Liver (tissue), 7 donors: ENCODE measurements at regions not wholly inside any gene's neighbourhood (a gene's known extent, or its start where the extent isn't known, plus 50 kb on each side); places are given as distances from the start of the nearest gene placed in this dataset.

Source experiments
- DNase-seq: peaks from one replicate; pipeline ENCODE4 v3.0.0-alpha.2; 2017; ENCODE audit warnings: low spot score
- H3K27ac ChIP-seq, 2 donors: one replicate each; pipeline ENCODE4 v1.7.0; 2013; ENCODE audit warnings: inconsistent platforms in 2 of 2, low read length in 2 of 2, control low read depth in 1 of 2, low read depth in 1 of 2, mild to moderate bottlenecking in 1 of 2
- H3K27me3 ChIP-seq, 4 donors: one replicate each; pipeline versions ENCODE4 v1.6.1 to v1.7.0; 2013; ENCODE audit warnings: low read length in 3 of 4, inconsistent platforms in 1 of 4, mild to moderate bottlenecking in 1 of 4, moderate library complexity in 1 of 4; ENCODE audit not compliant: control insufficient read depth in 4 of 4, insufficient read depth in 4 of 4
- H3K36me3 ChIP-seq, 4 donors: one replicate each; pipeline versions ENCODE4 v1.6.1 to v1.7.0; 2013; ENCODE audit warnings: low read length in 3 of 4, mild to moderate bottlenecking in 3 of 4, low read depth in 1 of 4, moderate library complexity in 1 of 4; ENCODE audit not compliant: control insufficient read depth in 4 of 4, insufficient read depth in 3 of 4
- H3K4me1 ChIP-seq, 4 donors: one replicate each; pipeline versions ENCODE4 v1.6.1 to v1.7.0; 2013; ENCODE audit warnings: low read length in 3 of 4, mild to moderate bottlenecking in 3 of 4, moderate library complexity in 1 of 4; ENCODE audit not compliant: control insufficient read depth in 4 of 4, insufficient read depth in 4 of 4
- H3K4me3 ChIP-seq, 3 donors: one replicate each; pipeline versions ENCODE4 v1.6.1 to v1.7.0; 2013; ENCODE audit warnings: low read length in 3 of 3, control low read depth in 1 of 3, low read depth in 1 of 3, mild to moderate bottlenecking in 1 of 3
- H3K9ac ChIP-seq, 2 donors: one replicate each; pipeline ENCODE4 v1.7.0; 2013; ENCODE audit warnings: low read length in 2 of 2, mild to moderate bottlenecking in 2 of 2, moderate library complexity in 2 of 2, control low read depth in 1 of 2, low read depth in 1 of 2
- H3K9me3 ChIP-seq, 4 donors: one replicate each; pipeline versions ENCODE4 v1.6.1 to v1.7.0; 2013; ENCODE audit warnings: low read length in 3 of 4; ENCODE audit not compliant: control insufficient read depth in 4 of 4
- EGR1 ChIP-seq, 2 donors: IDR thresholded peaks; 2 replicates each; pipeline ENCODE4 v1.6.1; 2016 to 2018; ENCODE audit warnings: antibody characterized with exemption in 2 of 2, low read depth in 2 of 2
- FOXA1 ChIP-seq: IDR thresholded peaks from 2 replicates; pipeline ENCODE4 v1.6.1; 2016; ENCODE audit warnings: antibody characterized with exemption
- FOXA2 ChIP-seq: IDR thresholded peaks from 2 replicates; pipeline ENCODE4 v1.6.1; 2016; ENCODE audit warnings: antibody characterized with exemption
- GABPA ChIP-seq, 2 donors: IDR thresholded peaks in 1 of 2; conservative IDR thresholded peaks in 1 of 2; 2 replicates each; pipeline ENCODE4 v1.6.1; 2016; ENCODE audit warnings: antibody characterized with exemption in 2 of 2, mild to moderate bottlenecking in 1 of 2, moderate library complexity in 1 of 2
- HNF4A ChIP-seq, 2 donors: conservative IDR thresholded peaks; 2 replicates each; pipeline ENCODE4 v1.6.1; 2016; ENCODE audit warnings: antibody characterized with exemption in 2 of 2, mild to moderate bottlenecking in 2 of 2
- HNF4G ChIP-seq: IDR thresholded peaks from 2 replicates; pipeline ENCODE4 v1.6.1; 2016; ENCODE audit warnings: antibody characterized with exemption
- NR2F2 ChIP-seq: IDR thresholded peaks from 2 replicates; pipeline ENCODE4 v1.6.1; 2016; ENCODE audit warnings: antibody characterized with exemption
- RAD21 ChIP-seq, 2 donors: IDR thresholded peaks; 2 replicates each; pipeline ENCODE4 v1.6.1; 2016; ENCODE audit warnings: antibody characterized with exemption in 2 of 2, mild to moderate bottlenecking in 2 of 2
- SP1 ChIP-seq: IDR thresholded peaks from 2 replicates; pipeline ENCODE4 v1.6.1; 2018; ENCODE audit warnings: antibody characterized with exemption, mild to moderate bottlenecking
- TAF1 ChIP-seq: conservative IDR thresholded peaks from 2 replicates; pipeline ENCODE4 v1.6.1; 2016; ENCODE audit warnings: antibody characterized with exemption, mild to moderate bottlenecking
- YY1 ChIP-seq: IDR thresholded peaks from 2 replicates; pipeline ENCODE4 v1.6.1; 2016; ENCODE audit warnings: antibody characterized with exemption, mild to moderate bottlenecking
- WGBS: extraction: QIAGEN DNeasy Blood & Tissue Kit; methylation state at CpG from one replicate; pipeline ENCODE4 v1.1.7; 2013; 5-methylcytosine and 5-hydroxymethylcytosine counted together
- TF ChIP-seq, protein P1 (sequence below): IDR thresholded peaks from 2 replicates; pipeline ENCODE4 v1.6.1; 2016; ENCODE audit warnings: antibody characterized with exemption
- TF ChIP-seq, protein P2 (sequence below): IDR thresholded peaks from 2 replicates; pipeline ENCODE4 v1.6.1; 2016; ENCODE audit warnings: antibody characterized with exemption, mild to moderate bottlenecking
- TF ChIP-seq, protein P3 (sequence below): IDR thresholded peaks from 2 replicates; pipeline ENCODE4 v1.6.1; 2016; ENCODE audit warnings: antibody characterized with exemption
- TF ChIP-seq, protein P4 (sequence below): IDR thresholded peaks from 2 replicates; pipeline ENCODE4 v1.6.1; 2016; ENCODE audit warnings: antibody characterized with exemption
- donor health status: healthy.
- donor health status: healthy.
- donor health status: healthy.
- donor health status: healthy.

DNA sequence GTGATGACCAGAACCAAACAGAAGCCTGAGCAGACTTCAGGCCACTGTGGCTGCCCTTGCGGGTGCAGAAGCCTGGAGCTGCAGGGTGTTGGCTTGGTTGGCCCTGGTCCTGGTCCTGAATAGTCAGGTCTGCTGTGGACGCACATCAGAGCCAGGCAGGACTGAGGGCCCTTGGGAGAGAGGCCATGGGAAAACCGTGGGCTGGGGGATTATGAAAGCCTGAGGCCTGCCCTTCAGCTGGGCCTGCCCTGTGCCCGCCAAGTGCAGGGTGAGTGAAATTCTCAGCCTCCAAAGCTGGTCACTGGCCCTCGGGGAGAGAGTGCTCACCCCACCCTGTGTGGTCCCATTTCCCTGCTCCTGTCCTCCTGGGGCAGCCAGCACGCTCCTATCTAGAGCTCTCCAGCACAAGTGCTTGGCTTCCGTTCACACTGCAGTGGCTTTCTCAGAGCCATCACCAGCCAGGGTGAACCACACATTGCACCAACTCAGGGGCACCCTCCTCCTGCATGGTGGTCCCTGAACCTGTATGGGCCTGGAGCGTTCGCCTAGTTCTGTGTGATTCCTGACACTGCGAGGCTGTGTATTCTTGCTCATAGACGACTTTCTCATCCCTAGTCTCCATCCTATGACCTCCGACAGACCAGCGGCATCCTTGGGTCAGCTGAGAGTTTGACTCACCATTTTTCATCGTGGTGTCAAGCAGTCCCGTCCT, 146.1 kb downstream of the TTLL2 start:
- DNase-seq = no peak
- WGBS = 95% methylated on average over 15 of the region's 15 CpGs

DNA sequence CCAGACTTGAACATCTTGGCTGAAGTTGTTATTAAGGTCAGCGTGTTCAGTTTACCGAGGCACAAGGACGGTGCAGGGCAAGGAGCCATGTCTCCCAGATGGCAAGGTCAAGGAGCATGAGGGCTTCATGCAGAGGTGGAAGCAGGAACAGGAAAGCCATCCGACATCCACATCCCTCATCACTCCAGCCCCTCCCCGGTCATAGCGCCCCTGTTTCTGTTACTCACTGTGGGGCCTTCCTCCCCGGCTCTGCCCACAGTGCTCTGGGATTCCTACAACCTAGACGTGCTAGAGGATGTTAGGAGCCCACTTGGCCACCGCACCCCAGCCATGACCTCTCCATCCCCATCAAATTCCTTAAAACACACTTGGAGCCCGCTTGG, 146.7 kb downstream of the TTLL2 start:
- H3K9me3 ChIP-seq = no peaks in the 10 kb centered on the region
- no peak overlapping the region for H3K4me3 ChIP-seq
- DNase-seq = no peak
- 96% methylated on average over 10 of the region's 10 CpGs for WGBS
- no peaks in the 10 kb centered on the region for H3K4me1 ChIP-seq
- H3K36me3 ChIP-seq = no peaks in the 10 kb centered on the region
- no peaks in the 10 kb centered on the region for H3K27me3 ChIP-seq
- H3K27ac ChIP-seq = no peak overlapping the region
- no peak for TF ChIP-seq TAF1
- TF ChIP-seq HNF4G = no peak
- TF ChIP-seq FOXA1 = no peak
- TF ChIP-seq SP1 = no peak
- no peak for TF ChIP-seq GABPA (IDR thresholded peaks at IDR 0.05 in 1 of 2, conservative IDR thresholded peaks at IDR 0.05 in 1 of 2)
- no peak for TF ChIP-seq FOXA2
- TF ChIP-seq YY1 = no peak
- TF ChIP-seq, protein P1, sequence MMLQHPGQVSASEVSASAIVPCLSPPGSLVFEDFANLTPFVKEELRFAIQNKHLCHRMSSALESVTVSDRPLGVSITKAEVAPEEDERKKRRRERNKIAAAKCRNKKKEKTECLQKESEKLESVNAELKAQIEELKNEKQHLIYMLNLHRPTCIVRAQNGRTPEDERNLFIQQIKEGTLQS = no peak
- no peak for TF ChIP-seq HNF4A (conservative IDR thresholded peaks at IDR 0.05)
- TF ChIP-seq, protein P2, sequence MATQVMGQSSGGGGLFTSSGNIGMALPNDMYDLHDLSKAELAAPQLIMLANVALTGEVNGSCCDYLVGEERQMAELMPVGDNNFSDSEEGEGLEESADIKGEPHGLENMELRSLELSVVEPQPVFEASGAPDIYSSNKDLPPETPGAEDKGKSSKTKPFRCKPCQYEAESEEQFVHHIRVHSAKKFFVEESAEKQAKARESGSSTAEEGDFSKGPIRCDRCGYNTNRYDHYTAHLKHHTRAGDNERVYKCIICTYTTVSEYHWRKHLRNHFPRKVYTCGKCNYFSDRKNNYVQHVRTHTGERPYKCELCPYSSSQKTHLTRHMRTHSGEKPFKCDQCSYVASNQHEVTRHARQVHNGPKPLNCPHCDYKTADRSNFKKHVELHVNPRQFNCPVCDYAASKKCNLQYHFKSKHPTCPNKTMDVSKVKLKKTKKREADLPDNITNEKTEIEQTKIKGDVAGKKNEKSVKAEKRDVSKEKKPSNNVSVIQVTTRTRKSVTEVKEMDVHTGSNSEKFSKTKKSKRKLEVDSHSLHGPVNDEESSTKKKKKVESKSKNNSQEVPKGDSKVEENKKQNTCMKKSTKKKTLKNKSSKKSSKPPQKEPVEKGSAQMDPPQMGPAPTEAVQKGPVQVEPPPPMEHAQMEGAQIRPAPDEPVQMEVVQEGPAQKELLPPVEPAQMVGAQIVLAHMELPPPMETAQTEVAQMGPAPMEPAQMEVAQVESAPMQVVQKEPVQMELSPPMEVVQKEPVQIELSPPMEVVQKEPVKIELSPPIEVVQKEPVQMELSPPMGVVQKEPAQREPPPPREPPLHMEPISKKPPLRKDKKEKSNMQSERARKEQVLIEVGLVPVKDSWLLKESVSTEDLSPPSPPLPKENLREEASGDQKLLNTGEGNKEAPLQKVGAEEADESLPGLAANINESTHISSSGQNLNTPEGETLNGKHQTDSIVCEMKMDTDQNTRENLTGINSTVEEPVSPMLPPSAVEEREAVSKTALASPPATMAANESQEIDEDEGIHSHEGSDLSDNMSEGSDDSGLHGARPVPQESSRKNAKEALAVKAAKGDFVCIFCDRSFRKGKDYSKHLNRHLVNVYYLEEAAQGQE = no peak
- no peak for TF ChIP-seq NR2F2
- no peak for TF ChIP-seq RAD21 (IDR thresholded peaks at IDR 0.05)
- H3K9ac ChIP-seq = no peak overlapping the region

More for the DNA sequence above, 146.1 kb downstream of the TTLL2 start:
- no peak overlapping the region for H3K4me3 ChIP-seq
- H3K9me3 ChIP-seq = no peaks in the 10 kb centered on the region
- no peak overlapping the region for H3K9ac ChIP-seq
- H3K36me3 ChIP-seq = no peaks in the 10 kb centered on the region
- no peaks in the 10 kb centered on the region for H3K27me3 ChIP-seq
- no peak overlapping the region for H3K27ac ChIP-seq
- no peak for TF ChIP-seq SP1
- TF ChIP-seq, protein P1 = no peak
- TF ChIP-seq, protein P3, sequence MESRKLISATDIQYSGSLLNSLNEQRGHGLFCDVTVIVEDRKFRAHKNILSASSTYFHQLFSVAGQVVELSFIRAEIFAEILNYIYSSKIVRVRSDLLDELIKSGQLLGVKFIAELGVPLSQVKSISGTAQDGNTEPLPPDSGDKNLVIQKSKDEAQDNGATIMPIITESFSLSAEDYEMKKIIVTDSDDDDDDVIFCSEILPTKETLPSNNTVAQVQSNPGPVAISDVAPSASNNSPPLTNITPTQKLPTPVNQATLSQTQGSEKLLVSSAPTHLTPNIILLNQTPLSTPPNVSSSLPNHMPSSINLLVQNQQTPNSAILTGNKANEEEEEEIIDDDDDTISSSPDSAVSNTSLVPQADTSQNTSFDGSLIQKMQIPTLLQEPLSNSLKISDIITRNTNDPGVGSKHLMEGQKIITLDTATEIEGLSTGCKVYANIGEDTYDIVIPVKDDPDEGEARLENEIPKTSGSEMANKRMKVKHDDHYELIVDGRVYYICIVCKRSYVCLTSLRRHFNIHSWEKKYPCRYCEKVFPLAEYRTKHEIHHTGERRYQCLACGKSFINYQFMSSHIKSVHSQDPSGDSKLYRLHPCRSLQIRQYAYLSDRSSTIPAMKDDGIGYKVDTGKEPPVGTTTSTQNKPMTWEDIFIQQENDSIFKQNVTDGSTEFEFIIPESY = no peak
- TF ChIP-seq, protein P4, sequence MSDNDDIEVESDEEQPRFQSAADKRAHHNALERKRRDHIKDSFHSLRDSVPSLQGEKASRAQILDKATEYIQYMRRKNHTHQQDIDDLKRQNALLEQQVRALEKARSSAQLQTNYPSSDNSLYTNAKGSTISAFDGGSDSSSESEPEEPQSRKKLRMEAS = no peak
- no peak for TF ChIP-seq EGR1 (IDR thresholded peaks at IDR 0.05; ENCODE audit: low read depth in 2 of 2)
- TF ChIP-seq NR2F2 = no peak
- no peaks in the 10 kb centered on the region for H3K4me1 ChIP-seq
